Large intestine (tissue), 3 donors: ENCODE measurements at regions not wholly inside any gene's neighbourhood (a gene's known extent, or its start where the extent isn't known, plus 50 kb on each side); places are given as distances from the start of the nearest gene placed in this dataset.

ENCODE experiments used
- DNase-seq, 2 donors: peaks; one replicate each; pipeline versions ENCODE4 v3.0.0 to v3.0.0-alpha.2; 2013
- H3K27ac ChIP-seq: one replicate; pipeline ENCODE4 v1.5.1; 2013; ENCODE audit warnings: low read length
- H3K27me3 ChIP-seq: 2 replicates; pipeline ENCODE4 v1.6.1; 2013; ENCODE audit warnings: low read length; ENCODE audit not compliant: control insufficient read depth, insufficient read depth
- H3K36me3 ChIP-seq: 2 replicates; pipeline ENCODE4 v1.6.1; 2013; ENCODE audit warnings: low read length; ENCODE audit not compliant: control insufficient read depth, insufficient read depth
- H3K4me1 ChIP-seq: one replicate; pipeline ENCODE4 v1.6.1; 2013; ENCODE audit warnings: low read length; ENCODE audit not compliant: control insufficient read depth, insufficient read depth
- H3K4me3 ChIP-seq: one replicate; pipeline ENCODE4 v1.5.1; 2013; ENCODE audit warnings: low read length
- H3K9me3 ChIP-seq: one replicate; pipeline ENCODE4 v1.6.1; 2013; ENCODE audit warnings: mild to moderate bottlenecking, low read depth, low read length, moderate library complexity; ENCODE audit not compliant: control insufficient read depth
- WGBS: methylation state at CpG from one replicate; pipeline ENCODE4 v1.1.5; 2013; ENCODE audit warnings: low lambda C conversion rate; ENCODE audit not compliant: insufficient coverage; 5-methylcytosine and 5-hydroxymethylcytosine counted together

- no CpG with 5 or more reads among the region's 1 CpG for WGBS
- H3K9me3 ChIP-seq, result no peaks in the 10 kb centered on the region
- H3K4me1 ChIP-seq, result no peaks in the 10 kb centered on the region
- H3K4me3 ChIP-seq, result no peak overlapping the region
- DNase-seq, result no peak
- H3K36me3 ChIP-seq, result no peaks in the 10 kb centered on the region
- H3K27ac ChIP-seq, result no peak overlapping the region
- no peaks in the 10 kb centered on the region for H3K27me3 ChIP-seq
These were observed 222.2 kb upstream of the CXCL12 start for GRCh38 chr10:44607116-44607515.

- WGBS, result no CpG with 5 or more reads among the region's 3 CpGs
- no peak overlapping the region for H3K27ac ChIP-seq
- H3K4me1 ChIP-seq, result no peaks in the 10 kb centered on the region
- no peak for DNase-seq
- no peaks in the 10 kb centered on the region for H3K27me3 ChIP-seq
- H3K36me3 ChIP-seq, result no peaks in the 10 kb centered on the region
- no peaks in the 10 kb centered on the region for H3K9me3 ChIP-seq
- no peak overlapping the region for H3K4me3 ChIP-seq
These were observed 234.0 kb upstream of the CXCL12 start for GRCh38 chr10:44618910-44619309.

- no peak for DNase-seq
- Histone ChIP-seq H3K4me3 (no peak overlapping the region), H3K36me3 (no peaks in the 10 kb centered on the region), H3K9me3 (no peaks in the 10 kb centered on the region), H3K4me1 (no peaks in the 10 kb centered on the region), H3K27ac (no peak overlapping the region), H3K27me3 (no peaks in the 10 kb centered on the region)
- WGBS, result no CpG with 5 or more reads among the region's 1 CpG
These were observed 234.6 kb upstream of the CXCL12 start for GRCh38 chr10:44619521-44619920.

GRCh38 chr10:44619975-44620374, 235.1 kb upstream of the CXCL12 start:
- WGBS, result no CpG with 5 or more reads among the region's 3 CpGs
- Histone ChIP-seq H3K9me3 (no peaks in the 10 kb centered on the region), H3K4me1 (no peaks in the 10 kb centered on the region), H3K27me3 (no peaks in the 10 kb centered on the region), H3K27ac (no peak overlapping the region), H3K4me3 (no peak overlapping the region), H3K36me3 (no peaks in the 10 kb centered on the region)
- DNase-seq, result no peak

GRCh38 chr10:44627591-44628354, 242.9 kb upstream of the CXCL12 start:
- H3K9me3 ChIP-seq, result no peaks in the 10 kb centered on the region
- H3K36me3 ChIP-seq, result no peaks in the 10 kb centered on the region
- H3K4me3 ChIP-seq, result no peak overlapping the region
- H3K27me3 ChIP-seq, result no peaks in the 10 kb centered on the region
- H3K4me1 ChIP-seq, result no peaks in the 10 kb centered on the region
- no peak for DNase-seq
- H3K27ac ChIP-seq, result no peak overlapping the region
- 100% methylated on average over 2 of the region's 6 CpGs for WGBS

- Histone ChIP-seq H3K9me3 (no peaks in the 10 kb centered on the region), H3K27ac (no peak overlapping the region), H3K4me1 (no peaks in the 10 kb centered on the region), H3K4me3 (no peak overlapping the region), H3K36me3 (no peaks in the 10 kb centered on the region), H3K27me3 (no peaks in the 10 kb centered on the region)
- no peak for DNase-seq
- WGBS, result no CpG with 5 or more reads among the region's 2 CpGs
These were observed 244.0 kb upstream of the CXCL12 start for GRCh38 chr10:44628921-44629320.

GRCh38 chr10:44635176-44635575, 250.3 kb upstream of the CXCL12 start:
- Histone ChIP-seq H3K27ac (no peak overlapping the region), H3K27me3 (no peaks in the 10 kb centered on the region), H3K4me1 (no peaks in the 10 kb centered on the region), H3K36me3 (no peaks in the 10 kb centered on the region), H3K9me3 (no peaks in the 10 kb centered on the region), H3K4me3 (no peak overlapping the region)
- DNase-seq, result no peak
- WGBS, result 89% methylated on average over 1 of the region's 1 CpG

GRCh38 chr10:44636625-44637024, 251.7 kb upstream of the CXCL12 start:
- no peaks in the 10 kb centered on the region for H3K4me1 ChIP-seq
- WGBS, result 56% methylated on average over 1 of the region's 3 CpGs
- DNase-seq, result peak in 1 of 2 donors; percentile 48

GRCh38 chr10:44640429-44640828, 255.5 kb upstream of the CXCL12 start:
- H3K9me3 ChIP-seq, result no peaks in the 10 kb centered on the region
- no peaks in the 10 kb centered on the region for H3K27me3 ChIP-seq
- no peak overlapping the region for H3K27ac ChIP-seq
- 89% methylated on average over 2 of the region's 7 CpGs for WGBS
- no peaks in the 10 kb centered on the region for H3K36me3 ChIP-seq
- H3K4me3 ChIP-seq, result no peak overlapping the region
- no peaks in the 10 kb centered on the region for H3K4me1 ChIP-seq
- DNase-seq, result no peak

More at GRCh38 chr10:44636625-44637024, 251.7 kb upstream of the CXCL12 start:
- H3K4me3 ChIP-seq, result no peak overlapping the region
- H3K27me3 ChIP-seq, result no peaks in the 10 kb centered on the region
- H3K27ac ChIP-seq, result no peak overlapping the region
- H3K36me3 ChIP-seq, result no peaks in the 10 kb centered on the region
- no peaks in the 10 kb centered on the region for H3K9me3 ChIP-seq

- Histone ChIP-seq H3K27me3 (no peaks in the 10 kb centered on the region), H3K27ac (no peak overlapping the region), H3K4me1 (no peaks in the 10 kb centered on the region), H3K9me3 (no peaks in the 10 kb centered on the region), H3K4me3 (no peak overlapping the region), H3K36me3 (no peaks in the 10 kb centered on the region)
- DNase-seq, result no peak
- no CpG with 5 or more reads among the region's 2 CpGs for WGBS
These were observed 262.6 kb upstream of the CXCL12 start for GRCh38 chr10:44647473-44647872.
